PC-3 (cell line): ENCODE measurements at regions not wholly inside any gene's neighbourhood (a gene's known extent, or its start where the extent isn't known, plus 50 kb on each side); places are given as distances from the start of the nearest gene placed in this dataset.

ENCODE experiments used
- ATAC-seq: fragments of 200-7000 bp; cut with Tn5 transposase; 2 replicates; pipeline ENCODE4 v1.9.1; 2020; ENCODE audit warnings: mild to moderate bottlenecking, moderate library complexity
- BruUV-seq: library from RNA; stranded (reverse); fragments of 400-500 nt; replicated peaks from 2 replicates; lab custom pipeline; 2021; lab: Mats Ljungman, UMichigan
- CTCF ChIA-PET: fragments of 300-600 bp; sonication (Branson Sonifier 250); formaldehyde crosslinking; loops from one replicate; lab custom pipeline; 2022; ENCODE audit warnings: antibody characterized with exemption; lab: Charles Lee
- POLR2A ChIA-PET: fragments of 300-600 bp; sonication (Branson Sonifier 250); formaldehyde crosslinking; loops from one replicate; lab custom pipeline; 2022; ENCODE audit warnings: antibody characterized with exemption; ENCODE audit not compliant: unreplicated experiment; lab: Charles Lee
- DNase-seq: peaks from one replicate; pipeline ENCODE4 v3.0.0-alpha.2; 2015
- H2AFZ ChIP-seq: fragments of 300-600 bp; sonication (generic); 2 replicates; pipeline ENCODE4 v1.6.0; 2016; ENCODE audit warnings: antibody characterized with exemption, low read length
- H3F3A ChIP-seq: fragments of 300-600 bp; sonication (generic); one replicate; pipeline ENCODE4 v1.6.0; 2017; ENCODE audit warnings: antibody characterized with exemption, low read length, control low read depth, mild to moderate bottlenecking; ENCODE audit not compliant: unreplicated experiment
- H3K27ac ChIP-seq: fragments of 300-600 bp; sonication (generic); 2 replicates; pipeline ENCODE4 v1.5.1; 2016; ENCODE audit warnings: mild to moderate bottlenecking, low read length
- H3K27me3 ChIP-seq: fragments of 300-600 bp; sonication (generic); 2 replicates; pipeline ENCODE4 v1.6.1; 2016; ENCODE audit warnings: low read length, mixed read lengths
- H3K36me3 ChIP-seq: fragments of 300-600 bp; sonication (generic); 2 replicates; pipeline ENCODE4 v1.6.1; 2016; ENCODE audit warnings: low read depth, mixed run types, low read length, mixed read lengths
- H3K4me1 ChIP-seq: fragments of 300-600 bp; sonication (generic); 2 replicates; pipeline ENCODE4 v1.5.1; 2016; ENCODE audit warnings: low read length; ENCODE audit not compliant: insufficient read depth
- H3K4me2 ChIP-seq: fragments of 300-600 bp; sonication (generic); 2 replicates; pipeline ENCODE4 v1.6.0; 2016; ENCODE audit warnings: low read length
- H3K4me3 ChIP-seq: fragments of 300-600 bp; sonication (generic); 2 replicates; pipeline ENCODE4 v1.5.1; 2016; ENCODE audit warnings: mild to moderate bottlenecking, low read length, mixed read lengths
- H3K79me2 ChIP-seq: fragments of 300-600 bp; sonication (generic); 2 replicates; pipeline ENCODE4 v1.6.1; 2017; ENCODE audit warnings: low read length, mixed read lengths
- H3K9ac ChIP-seq: fragments of 300-600 bp; sonication (generic); 2 replicates; pipeline ENCODE4 v1.6.0; 2016; ENCODE audit warnings: mild to moderate bottlenecking, low read length
- H3K9me2 ChIP-seq: fragments of 300-600 bp; sonication (generic); replicated peaks from 2 replicates; pipeline ENCODE4 v1.6.1; 2016; ENCODE audit warnings: mixed run types, low read length, mixed read lengths
- H3K9me3 ChIP-seq: fragments of 300-600 bp; sonication (generic); 2 replicates; pipeline ENCODE4 v1.6.1; 2016; ENCODE audit warnings: low read length, mixed read lengths
- H4K20me1 ChIP-seq: fragments of 300-600 bp; sonication (generic); 2 replicates; pipeline ENCODE4 v1.6.1; 2016; ENCODE audit warnings: low read length, mixed read lengths
- EZH2 ChIP-seq: fragments of 300-600 bp; sonication (generic); IDR thresholded peaks from one replicate; pipeline ENCODE4 v1.6.1; 2017; ENCODE audit warnings: antibody characterized with exemption, mild to moderate bottlenecking, low read length; ENCODE audit not compliant: unreplicated experiment
- EZH2phosphoT487 ChIP-seq: fragments of 300-600 bp; sonication (generic); IDR thresholded peaks from 2 replicates; pipeline ENCODE4 v1.6.1; 2018; ENCODE audit warnings: mild to moderate bottlenecking, antibody characterized with exemption, low read length, borderline replicate concordance
- intact Hi-C: fragments of 100-400 bp; cut with micrococcal nuclease; formaldehyde crosslinking; loops from 2 replicates; pipeline ENCODE4 v1.9.0; 2023
- TF ChIP-seq, protein P1 (sequence below): fragments of 300-600 bp; sonication (generic); conservative IDR thresholded peaks from 2 replicates; pipeline ENCODE4 v1.5.1; 2017; ENCODE audit warnings: antibody characterized with exemption, low read depth, mild to moderate bottlenecking, low read length

DNA sequence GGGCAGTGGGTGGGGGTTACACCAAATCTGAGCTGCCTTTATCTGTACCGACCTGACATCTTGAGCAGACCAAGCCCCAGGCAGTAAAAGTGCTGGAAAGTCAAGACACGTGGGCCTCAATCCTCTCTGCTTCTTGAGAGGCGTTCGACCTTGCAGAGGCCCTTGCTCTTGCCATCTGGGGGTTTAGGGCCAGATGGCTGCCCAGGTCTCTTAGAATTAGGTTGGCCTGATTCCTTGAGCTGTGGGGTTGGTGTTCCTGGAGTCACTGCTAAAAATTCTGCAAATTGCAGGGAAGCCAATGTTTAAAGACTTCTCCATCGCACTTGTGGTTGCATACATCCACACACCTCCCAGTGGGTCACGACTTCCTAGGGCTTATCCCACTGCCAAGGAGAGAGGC lies 238.2 kb upstream of the ASIC2 start:
- BruUV-seq: no TSS peak
- no peak overlapping the region for H3K27ac ChIP-seq
- no peaks in the 10 kb centered on the region for H3K36me3 ChIP-seq
- no peaks in the 10 kb centered on the region for H3K27me3 ChIP-seq
- POLR2A ChIA-PET: no interaction called here
- H4K20me1 ChIP-seq: no peaks in the 10 kb centered on the region
- intact Hi-C loops: no loop called here
- ATAC-seq: no peak
- no peaks in the 10 kb centered on the region for H3F3A ChIP-seq
- H3K4me2 ChIP-seq: no peak overlapping the region
- H3K9me3 ChIP-seq: no peaks in the 10 kb centered on the region
- H3K79me2 ChIP-seq: no peaks in the 10 kb centered on the region
- no peak for DNase-seq
- H3K9me2 ChIP-seq: no peaks in the 10 kb centered on the region
- CTCF ChIA-PET: no interaction called here
- no peaks in the 10 kb centered on the region for H3K4me1 ChIP-seq
- H3K4me3 ChIP-seq: no peak overlapping the region
- TF ChIP-seq EZH2phosphoT487 (no peak), EZH2 (no peak)
- TF ChIP-seq, protein P1, sequence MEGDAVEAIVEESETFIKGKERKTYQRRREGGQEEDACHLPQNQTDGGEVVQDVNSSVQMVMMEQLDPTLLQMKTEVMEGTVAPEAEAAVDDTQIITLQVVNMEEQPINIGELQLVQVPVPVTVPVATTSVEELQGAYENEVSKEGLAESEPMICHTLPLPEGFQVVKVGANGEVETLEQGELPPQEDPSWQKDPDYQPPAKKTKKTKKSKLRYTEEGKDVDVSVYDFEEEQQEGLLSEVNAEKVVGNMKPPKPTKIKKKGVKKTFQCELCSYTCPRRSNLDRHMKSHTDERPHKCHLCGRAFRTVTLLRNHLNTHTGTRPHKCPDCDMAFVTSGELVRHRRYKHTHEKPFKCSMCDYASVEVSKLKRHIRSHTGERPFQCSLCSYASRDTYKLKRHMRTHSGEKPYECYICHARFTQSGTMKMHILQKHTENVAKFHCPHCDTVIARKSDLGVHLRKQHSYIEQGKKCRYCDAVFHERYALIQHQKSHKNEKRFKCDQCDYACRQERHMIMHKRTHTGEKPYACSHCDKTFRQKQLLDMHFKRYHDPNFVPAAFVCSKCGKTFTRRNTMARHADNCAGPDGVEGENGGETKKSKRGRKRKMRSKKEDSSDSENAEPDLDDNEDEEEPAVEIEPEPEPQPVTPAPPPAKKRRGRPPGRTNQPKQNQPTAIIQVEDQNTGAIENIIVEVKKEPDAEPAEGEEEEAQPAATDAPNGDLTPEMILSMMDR: no peak
- no peak overlapping the region for H2AFZ ChIP-seq
- H3K9ac ChIP-seq: no peak overlapping the region

DNA sequence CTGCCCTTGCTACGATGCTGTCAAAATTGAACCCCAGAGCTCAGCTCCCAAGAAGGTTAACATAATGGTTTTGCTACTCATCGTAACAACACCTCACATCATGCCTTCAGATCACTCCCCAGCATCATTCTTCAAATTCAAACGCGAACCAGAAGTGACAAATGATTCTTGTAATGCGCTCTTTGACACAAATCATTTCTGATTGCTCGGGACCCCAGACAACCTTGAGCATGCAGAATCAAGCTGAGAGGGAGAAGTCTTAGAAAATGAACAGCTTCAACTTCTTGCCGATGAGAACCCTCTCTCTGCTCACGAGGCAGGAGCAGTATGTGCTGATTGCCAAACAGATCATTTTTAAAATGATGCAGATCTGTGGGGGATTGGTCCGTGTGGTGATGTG lies 241.0 kb upstream of the ASIC2 start:
- no peaks in the 10 kb centered on the region for H3K27me3 ChIP-seq

DNA sequence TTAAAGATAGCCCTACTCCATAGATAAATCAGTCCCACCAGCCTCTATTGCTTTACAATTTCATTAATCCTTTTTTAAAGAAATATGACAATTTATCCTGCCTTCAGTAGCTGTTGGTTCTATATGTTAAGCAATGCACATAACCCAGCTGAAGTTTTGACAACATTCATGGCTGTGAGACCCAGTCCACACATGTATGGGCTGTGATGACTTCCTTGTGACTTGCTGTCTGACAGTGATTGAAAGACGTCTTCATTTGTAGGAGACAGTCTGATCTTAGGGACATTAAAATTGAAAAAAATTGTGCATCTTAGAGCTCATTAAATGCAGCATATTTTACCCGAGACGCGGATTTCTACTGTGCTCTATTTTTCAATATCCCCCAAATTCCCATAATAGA lies 252.0 kb upstream of the ASIC2 start:
- no peak overlapping the region for H3K4me2 ChIP-seq
- H3K27ac ChIP-seq: no peak overlapping the region
- H3K9me3 ChIP-seq: no peaks in the 10 kb centered on the region
- no peaks in the 10 kb centered on the region for H3K4me1 ChIP-seq
- no peaks in the 10 kb centered on the region for H3F3A ChIP-seq
- intact Hi-C loops: no loop called here
- no peak for ATAC-seq
- ChIA-PET POLR2A (no interaction called here), CTCF (no interaction called here)
- no peaks in the 10 kb centered on the region for H3K79me2 ChIP-seq
- no peaks in the 10 kb centered on the region for H4K20me1 ChIP-seq
- no peaks in the 10 kb centered on the region for H3K27me3 ChIP-seq
- no peaks in the 10 kb centered on the region for H3K9me2 ChIP-seq
- no peak for TF ChIP-seq EZH2phosphoT487
- no peak overlapping the region for H3K9ac ChIP-seq
- H2AFZ ChIP-seq: no peak overlapping the region
- BruUV-seq: no TSS peak
- H3K4me3 ChIP-seq: no peak overlapping the region
- DNase-seq: no peak
- H3K36me3 ChIP-seq: no peaks in the 10 kb centered on the region

More for the DNA sequence above, 241.0 kb upstream of the ASIC2 start:
- Histone ChIP-seq H3K4me3 (no peak overlapping the region), H3K9me3 (no peaks in the 10 kb centered on the region), H3K4me1 (no peaks in the 10 kb centered on the region), H3K36me3 (no peaks in the 10 kb centered on the region), H3K79me2 (no peaks in the 10 kb centered on the region), H2AFZ (no peak overlapping the region), H3F3A (no peaks in the 10 kb centered on the region), H3K9ac (no peak overlapping the region), H3K9me2 (no peaks in the 10 kb centered on the region), H3K27ac (no peak overlapping the region), H4K20me1 (no peaks in the 10 kb centered on the region), H3K4me2 (no peak overlapping the region)
- CTCF ChIA-PET: no interaction called here
- intact Hi-C loops: no loop called here
- no peak for TF ChIP-seq EZH2
- POLR2A ChIA-PET: no interaction called here
- no TSS peak for BruUV-seq
- no peak for DNase-seq
- ATAC-seq: no peak

DNA sequence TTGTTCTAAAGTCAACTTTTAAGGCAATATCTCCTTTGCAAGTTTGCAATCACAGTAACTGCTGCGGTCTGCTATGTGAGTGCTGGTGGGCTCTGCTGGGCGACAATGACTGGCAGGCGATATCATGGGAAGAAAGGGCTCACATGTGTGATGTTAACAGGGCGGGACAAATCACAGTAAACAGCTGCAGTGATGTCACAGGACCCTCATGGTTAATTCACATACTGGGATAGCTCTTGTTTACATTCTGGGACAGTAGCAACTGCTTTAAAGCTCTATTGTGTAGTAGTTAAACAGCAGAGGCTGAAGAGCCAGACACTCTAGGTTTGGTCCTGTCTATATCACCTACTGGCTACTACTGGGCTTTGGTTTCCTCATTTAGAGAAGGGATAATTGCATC lies 257.2 kb upstream of the ASIC2 start:
- TF ChIP-seq EZH2 (no peak), EZH2phosphoT487 (no peak)
- TF ChIP-seq, protein P1: no peak
- no peaks in the 10 kb centered on the region for H3K9me3 ChIP-seq
- H3F3A ChIP-seq: no peaks in the 10 kb centered on the region
- H3K4me3 ChIP-seq: no peak overlapping the region
- H3K27me3 ChIP-seq: no peaks in the 10 kb centered on the region
- H3K9ac ChIP-seq: no peak overlapping the region
- ChIA-PET CTCF (no interaction called here), POLR2A (no interaction called here)
- no peaks in the 10 kb centered on the region for H3K4me1 ChIP-seq
- DNase-seq (no peak), ATAC-seq (no peak)
- H3K4me2 ChIP-seq: no peak overlapping the region
- intact Hi-C loops: no loop called here
- no peak overlapping the region for H2AFZ ChIP-seq
- no TSS peak for BruUV-seq
- no peaks in the 10 kb centered on the region for H3K36me3 ChIP-seq
- no peak overlapping the region for H3K27ac ChIP-seq
- no peaks in the 10 kb centered on the region for H4K20me1 ChIP-seq
- H3K79me2 ChIP-seq: no peaks in the 10 kb centered on the region
- H3K9me2 ChIP-seq: no peaks in the 10 kb centered on the region
